ENCODE measurements at regions not wholly inside any gene's neighbourhood (a gene's known extent, or its start where the extent isn't known, plus 50 kb on each side); places are given as distances from the start of the nearest gene placed in this dataset.

GRCh38 chr7:155369766-155370165 is 72.1 kb downstream of the INSIG1 start:
- Histone ChIP-seq H2BK12ac (ENCODE audit: low read depth, low read length) (no peak overlapping the region), H3K27ac (ENCODE audit: low read depth, low read length) (no peak overlapping the region), H2BK15ac (ENCODE audit: low read length) (no peak overlapping the region), H3K9me3 (ENCODE audit: insufficient read depth in 2 of 2, low read depth in 1 of 2, low read length in 1 of 2) (peaks cover 0 to 5% of the 10 kb centered on the region in 2 experiments; a peak in 1 of 4 replicates), H3K23ac (ENCODE audit: insufficient read length) (no peak overlapping the region), H3K18ac (ENCODE audit: extremely low read depth, low read length) (no peak overlapping the region), H3K79me1 (ENCODE audit: low read depth, low read length) (no peaks in the 10 kb centered on the region), H2BK20ac (ENCODE audit: low read length) (no peak overlapping the region), H2BK5ac (ENCODE audit: low read depth, low read length) (no peak overlapping the region), H3K4ac (replicated peaks; ENCODE audit: insufficient read length, low read depth, low read length) (no peak overlapping the region), H3K79me2 (ENCODE audit: control insufficient read depth in 1 of 2, insufficient read depth in 2 of 2, low read length in 2 of 2) (no peaks in the 10 kb centered on the region), H4K91ac (replicated peaks; ENCODE audit: insufficient read length, low read length) (no peak overlapping the region), H3K27me3 (replicated peaks in 1 of 4; ENCODE audit: control insufficient read depth in 3 of 4, extremely low read depth in 1 of 4, insufficient read depth in 3 of 4, low read length in 3 of 4) (peaks cover 46 to 63% (median 63%) of the 10 kb centered on the region in 4 experiments), H4K5ac (ENCODE audit: insufficient read length, low read depth, low read length) (no peak overlapping the region), H3K23me2 (ENCODE audit: low read depth, low read length) (peaks cover 4% of the 10 kb centered on the region; the same call in 1 of the 2 replicates), H3K4me3 (ENCODE audit: extremely low read depth in 1 of 4, insufficient read depth in 2 of 4, low read depth in 3 of 4, low read length in 4 of 4) (no peak overlapping the region), H2BK120ac (replicated peaks; ENCODE audit: low read depth, low read length) (no peak overlapping the region), H4K20me1 (replicated peaks in 1 of 2; ENCODE audit: control insufficient read depth in 1 of 2, insufficient read depth in 2 of 2, low read length in 2 of 2) (peaks cover 9 to 12% of the 10 kb centered on the region in 2 experiments), H3K36me3 (ENCODE audit: control insufficient read depth in 2 of 4, insufficient read depth in 4 of 4, low read length in 3 of 4) (peaks cover 0 to 8% (median 0%) of the 10 kb centered on the region in 4 experiments; a peak in 1 of 8 replicates), H2AK5ac (ENCODE audit: low read depth, low read length) (no peak overlapping the region), H3K14ac (ENCODE audit: insufficient read length) (no peak overlapping the region), H3K4me1 (replicated peaks in 1 of 4; ENCODE audit: control insufficient read depth in 3 of 4, insufficient read depth in 4 of 4, low read length in 3 of 4) (peaks cover 0 to 25% (median 14%) of the 10 kb centered on the region in 4 experiments; a peak in 6 of 7 replicates), H2AFZ (ENCODE audit: low read length) (no peak overlapping the region), H3K4me2 (ENCODE audit: insufficient read depth in 1 of 2, low read depth in 2 of 2, low read length in 2 of 2) (no peak overlapping the region), H4K8ac (ENCODE audit: extremely low read depth, insufficient read depth, low read length) (no peak overlapping the region), H3K56ac (replicated peaks; ENCODE audit: insufficient read length, low read depth, low read length) (no peak overlapping the region), H3K9ac (replicated peaks in 1 of 4; ENCODE audit: extremely low read depth in 1 of 4, low read depth in 3 of 4, low read length in 3 of 4) (no peak overlapping the region)
- DNase-seq (ENCODE audit: low read depth in 1 of 2, low spot score in 2 of 2) (no peak), FAIRE-seq (no peak)
- CTCF ChIA-PET (ENCODE audit: partially characterized antibody) = interaction anchor here (0.9 to 1.6 kb wide), 4 partner anchors 9 to 14 kb away, joined by 3 to 8 read pairs (median 4); no protein-coding TSS in a partner anchor
- WGBS, 2 experiments (ENCODE audit: extremely low coverage in 1 of 2, insufficient coverage in 1 of 2, insufficient read length in 1 of 2, insufficient replicate concordance in 2 of 2, low coverage in 1 of 2, low lambda C conversion rate in 2 of 2, missing lambda C conversion rate in 1 of 2) = 74% methylated on average over 15 of the region's 15 CpGs; no CpG with 5 or more reads in 1 of the 2 experiments
- POLR2A ChIA-PET (ENCODE audit: partially characterized antibody) = no interaction called here
- TF ChIP-seq SP2 (IDR thresholded peaks at IDR 0.05; ENCODE audit: low read length) (no peak), ZNF274 (IDR thresholded peaks at IDR 0.05; ENCODE audit: borderline replicate concordance, extremely low read depth, low read length) (no peak), SAP30 (IDR thresholded peaks at IDR 0.05; ENCODE audit: insufficient read depth, insufficient replicate concordance, low read length) (no peak), SP4 (IDR thresholded peaks at IDR 0.05; ENCODE audit: low read length) (no peak), CREB1 (IDR thresholded peaks at IDR 0.05) (no peak), TCF12 (IDR thresholded peaks at IDR 0.05; ENCODE audit: low read depth, low read length) (no peak), BRCA1 (IDR thresholded peaks at IDR 0.05; ENCODE audit: low read depth, low read length) (no peak), EZH2 (IDR thresholded peaks at IDR 0.05; ENCODE audit: low read depth, low read length, severe bottlenecking) (no peak), RFX5 (IDR thresholded peaks at IDR 0.05; ENCODE audit: borderline replicate concordance, low read depth, low read length) (no peak), JUN (IDR thresholded peaks at IDR 0.05; ENCODE audit: low read depth, low read length) (no peak), SIRT6 (IDR thresholded peaks at IDR 0.05; ENCODE audit: low read length) (no peak), CHD1 (IDR thresholded peaks at IDR 0.05; ENCODE audit: low read depth, low read length) (no peak), PHF8 (conservative IDR thresholded peaks at IDR 0.05; ENCODE audit: low read depth, low read length) (no peak), TAF7 (optimal IDR thresholded peaks at IDR 0.05; ENCODE audit: borderline replicate concordance, low read depth, low read length) (no peak)
